Hematopoietic multipotent progenitor cell treated with erythropoietin and hydrocortisone succinate and interleukin-3 and kit ligand, for 8 days (in vitro differentiated cells): ENCODE measurements at regions not wholly inside any gene's neighbourhood (a gene's known extent, or its start where the extent isn't known, plus 50 kb on each side); places are given as distances from the start of the nearest gene placed in this dataset.
"Not testable (repeated sequence)": the region's sequence is repeated elsewhere in the genome, so short reads cannot be mapped to it uniquely, and the experiment has no call there.

Experiments used
- DNase-seq: peaks from one replicate; pipeline ENCODE4 v3.0.0-alpha.2; 2015

- peak; percentile 77 for DNase-seq
Observed at GRCh38 chr7:119175911-119176627, 951.6 kb downstream of the ANKRD7 start.

DNA sequence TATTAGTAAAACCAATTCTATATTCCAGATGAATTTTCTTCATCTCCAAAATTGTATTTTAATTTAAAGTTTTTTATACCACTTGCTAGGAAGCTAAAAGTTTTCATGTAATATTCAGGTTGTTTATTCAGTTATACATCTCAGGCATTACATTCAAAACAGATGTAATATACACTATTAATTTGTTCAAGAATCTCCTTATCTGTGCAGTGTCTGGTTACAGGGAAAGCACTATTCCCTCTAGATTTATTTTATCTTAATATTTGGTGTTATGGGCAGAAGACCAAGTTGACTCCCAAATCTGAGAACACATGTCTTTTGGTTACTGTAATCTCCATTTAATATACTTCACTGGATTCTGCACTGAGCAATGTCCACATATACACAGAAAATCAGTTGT is 953.4 kb downstream of the ANKRD7 start:
- no peak for DNase-seq

- DNase-seq: no peak
Observed at GRCh38 chr7:119184124-119184788, 959.8 kb downstream of the ANKRD7 start.

DNA sequence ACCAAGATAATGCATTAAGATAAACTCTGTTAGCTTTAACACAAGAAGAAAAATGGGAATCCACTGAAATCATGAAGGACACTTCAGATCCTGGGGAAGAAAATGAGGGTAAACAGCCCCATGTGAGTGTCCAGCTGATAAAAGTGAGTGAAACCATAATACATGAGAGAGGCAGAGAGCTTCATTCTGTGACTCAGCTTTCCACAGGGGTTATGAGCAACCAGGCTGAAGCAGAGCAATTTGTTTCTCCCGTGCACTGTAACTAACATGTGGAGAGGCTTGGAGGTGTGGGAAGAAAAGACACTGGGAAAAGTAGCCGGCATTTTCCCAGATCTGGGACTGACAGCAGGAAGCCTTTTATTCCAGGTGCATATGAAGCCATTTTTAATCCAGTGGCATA is 971.7 kb downstream of the ANKRD7 start:
- DNase-seq: no peak

- no peak for DNase-seq
Observed at GRCh38 chr7:119197172-119197876, 972.8 kb downstream of the ANKRD7 start.

- DNase-seq: peak; percentile 53
Observed at GRCh38 chr7:119197877-119198527, 973.5 kb downstream of the ANKRD7 start.

- DNase-seq: no peak
Observed at GRCh38 chr7:119219663-119220062, 995.2 kb downstream of the ANKRD7 start.

DNA sequence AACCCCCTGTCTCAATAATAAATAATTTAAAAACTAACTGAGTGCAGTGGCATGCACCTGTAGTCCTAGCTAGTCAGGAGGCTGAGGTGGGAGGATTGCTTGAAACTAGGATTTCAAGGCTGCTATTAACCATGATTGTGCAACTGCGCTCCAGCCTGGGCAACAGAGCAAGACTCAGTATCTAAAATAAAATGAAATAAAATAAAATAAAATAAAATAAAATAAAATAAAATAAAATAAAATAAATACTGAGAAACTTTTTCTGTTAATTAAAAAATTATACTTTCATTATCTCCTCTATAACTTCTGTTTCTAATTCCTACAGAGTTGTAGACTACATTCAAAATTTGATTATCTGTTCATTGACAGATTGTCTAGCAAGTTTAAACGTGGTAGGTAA is 999.4 kb downstream of the ANKRD7 start:
- no peak for DNase-seq

GRCh38 chr7:119228482-119228881 is 1004.0 kb downstream of the ANKRD7 start:
- DNase-seq: no peak

DNA sequence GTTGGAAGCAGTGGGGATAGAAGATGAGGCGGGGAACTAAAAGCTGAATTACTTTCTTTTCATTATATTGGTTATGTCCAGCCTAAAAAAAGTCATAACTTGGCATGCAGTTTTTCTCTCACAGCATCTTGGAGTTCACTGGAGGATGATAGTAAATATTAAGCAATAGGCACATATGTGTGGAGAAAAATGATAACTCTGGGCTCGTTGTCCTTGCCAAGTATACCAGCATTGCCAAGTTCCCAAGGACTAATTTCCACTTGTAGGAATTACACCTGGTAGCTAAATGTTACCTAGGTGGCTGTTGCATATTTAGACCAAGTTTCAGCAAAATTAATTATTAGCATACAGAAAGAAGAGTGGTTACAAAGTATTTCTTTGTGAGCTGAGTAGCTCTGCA is 1007.6 kb downstream of the ANKRD7 start:
- DNase-seq: no peak

DNA sequence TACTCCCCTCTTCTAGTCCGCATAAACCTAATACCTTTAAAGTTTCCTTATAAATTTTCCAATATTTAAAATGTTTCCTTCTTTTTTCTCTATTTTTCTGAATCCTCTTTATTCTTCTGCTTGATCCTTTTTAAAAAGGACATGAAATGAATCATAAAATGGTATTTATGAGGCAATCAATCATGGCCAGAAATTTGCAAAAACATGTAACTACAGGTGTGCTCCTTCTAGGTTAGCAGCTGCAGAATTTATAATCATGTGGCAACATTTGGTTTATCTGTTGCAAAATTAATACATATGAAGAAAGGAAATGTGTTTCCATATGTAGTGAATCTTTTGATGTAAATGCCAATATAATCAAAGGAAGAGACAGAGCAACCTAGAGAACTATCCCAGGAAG is 1008.5 kb downstream of the ANKRD7 start:
- DNase-seq: no peak

GRCh38 chr7:119252962-119253361 is 1020.0 kb upstream of the KCND2 start:
- DNase-seq: no peak

- DNase-seq: no peak
Observed at GRCh38 chr7:119254742-119255141, 1018.2 kb upstream of the KCND2 start.

- DNase-seq: no peak
Observed at GRCh38 chr7:119256001-119256400, 1017.0 kb upstream of the KCND2 start.

DNA sequence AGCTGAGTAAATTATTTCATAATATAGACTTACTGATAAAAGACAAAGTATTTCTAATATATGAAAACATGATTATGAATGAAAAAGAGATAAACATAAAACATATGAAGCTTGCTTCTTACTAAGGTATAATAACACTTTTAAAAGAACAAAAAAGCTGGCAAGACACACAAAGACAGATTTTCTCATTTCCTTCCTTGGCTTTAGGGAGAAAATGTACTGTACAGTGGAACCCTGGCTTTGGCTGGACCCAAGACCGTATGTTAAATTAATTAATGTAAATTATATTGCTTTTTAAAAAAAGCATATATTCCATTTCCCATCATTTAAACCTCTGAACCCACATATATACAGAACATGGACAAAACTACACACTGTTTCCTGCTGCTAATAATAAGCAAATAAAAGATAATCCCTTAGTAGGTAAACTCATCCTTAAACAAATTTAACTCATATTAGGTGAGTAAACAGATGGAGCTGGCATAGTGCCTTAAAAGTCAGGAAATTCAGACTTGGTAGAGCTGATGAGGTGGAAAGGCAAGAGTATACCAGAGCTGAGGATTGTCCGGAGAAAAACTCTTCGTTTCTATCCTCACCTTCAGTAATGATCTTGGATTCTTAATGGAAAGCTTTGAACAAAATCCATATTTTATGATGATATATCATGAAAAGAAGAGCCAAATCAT is 1016.4 kb upstream of the KCND2 start:
- no peak for DNase-seq

DNA sequence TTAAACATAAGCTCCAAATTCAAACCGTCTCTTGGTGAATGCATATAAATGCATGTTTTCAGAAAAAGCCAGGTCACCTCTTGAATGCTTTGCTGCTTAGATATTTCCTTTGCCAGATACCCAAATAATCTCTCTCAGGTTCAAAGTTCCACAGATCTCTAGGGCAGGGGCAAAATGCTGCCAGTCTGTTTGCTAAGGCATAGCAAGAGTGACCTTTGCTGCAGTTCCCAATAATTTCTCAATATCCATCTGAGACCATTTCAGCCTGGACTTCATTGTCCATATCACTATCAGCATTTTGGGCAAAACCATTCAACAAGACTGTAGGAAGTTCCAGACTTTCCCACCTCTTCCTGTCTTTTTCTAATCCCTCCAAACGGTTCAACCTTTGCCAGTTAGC is 1006.2 kb upstream of the KCND2 start:
- DNase-seq: not testable (repeated sequence)

DNA sequence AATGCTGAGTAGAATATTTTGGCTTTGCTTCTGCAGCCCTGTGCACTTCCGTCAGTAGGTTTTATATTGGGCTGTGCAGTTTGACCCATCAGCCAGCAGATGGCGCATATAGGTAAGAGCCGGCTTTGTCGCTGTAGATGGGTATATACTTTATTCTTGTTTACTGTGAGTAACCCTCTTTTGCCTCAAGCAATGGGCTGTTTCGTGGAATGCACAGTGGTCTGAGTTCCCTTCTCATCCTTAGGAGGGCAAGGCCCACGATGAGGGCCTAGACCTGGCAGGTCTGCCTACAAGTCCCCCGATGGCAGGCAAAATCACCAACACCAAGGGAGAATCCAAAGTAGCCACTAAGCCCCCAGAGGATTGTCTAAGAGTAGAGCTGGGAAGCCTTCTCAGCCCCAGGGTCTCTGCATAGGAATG is 1002.9 kb upstream of the KCND2 start:
- peak; percentile 63 for DNase-seq

DNA sequence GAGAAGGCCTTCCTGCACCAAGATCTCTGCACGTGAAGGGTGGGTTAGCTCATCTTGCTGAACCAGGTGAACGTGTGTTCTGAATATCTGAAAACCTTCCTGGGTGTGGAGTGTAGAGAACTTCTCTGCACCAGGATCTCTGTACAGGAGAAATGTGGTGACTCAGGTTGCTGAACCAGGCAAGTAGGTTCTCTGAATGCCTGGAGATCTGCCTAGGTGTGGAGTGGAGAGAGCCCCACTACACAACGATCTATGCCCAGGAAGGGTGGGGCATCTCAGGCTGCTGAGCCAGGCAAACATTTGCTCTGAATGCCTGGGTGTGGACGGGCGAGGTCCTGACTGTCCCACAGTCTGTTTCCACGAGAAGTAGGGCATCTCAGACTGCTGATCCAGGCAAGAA is 1002.3 kb upstream of the KCND2 start:
- DNase-seq: no peak

DNA sequence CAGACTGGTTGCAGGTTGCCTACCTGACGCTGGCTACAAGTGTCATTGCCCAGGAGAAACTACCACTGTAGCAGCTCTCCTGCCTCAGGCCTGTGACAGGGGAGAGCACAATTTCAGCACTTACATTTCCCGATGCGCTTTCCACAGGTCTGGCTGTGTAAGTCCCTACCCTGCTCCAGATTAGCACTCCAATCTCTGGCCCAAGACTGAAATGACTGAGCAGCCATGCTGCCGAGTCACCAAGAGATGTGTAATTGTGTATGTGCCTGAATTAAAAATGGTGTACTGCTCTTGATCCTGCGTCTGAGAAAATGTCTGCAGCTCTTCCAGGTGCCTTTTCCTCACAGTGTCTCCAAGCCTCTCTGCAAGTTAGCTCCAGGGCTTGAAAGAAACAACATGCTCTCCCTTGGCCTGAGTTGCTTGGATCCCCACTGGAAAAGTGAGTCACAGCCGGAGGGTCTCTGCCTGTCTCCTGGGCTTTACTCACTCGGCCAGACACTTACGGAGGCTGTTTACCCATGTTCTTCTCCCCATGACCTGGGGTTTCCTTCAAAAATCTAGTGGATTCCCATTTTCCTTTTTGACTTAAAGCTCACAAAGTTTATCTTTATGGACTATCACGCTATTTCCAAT is 1001.7 kb upstream of the KCND2 start:
- no peak for DNase-seq

DNA sequence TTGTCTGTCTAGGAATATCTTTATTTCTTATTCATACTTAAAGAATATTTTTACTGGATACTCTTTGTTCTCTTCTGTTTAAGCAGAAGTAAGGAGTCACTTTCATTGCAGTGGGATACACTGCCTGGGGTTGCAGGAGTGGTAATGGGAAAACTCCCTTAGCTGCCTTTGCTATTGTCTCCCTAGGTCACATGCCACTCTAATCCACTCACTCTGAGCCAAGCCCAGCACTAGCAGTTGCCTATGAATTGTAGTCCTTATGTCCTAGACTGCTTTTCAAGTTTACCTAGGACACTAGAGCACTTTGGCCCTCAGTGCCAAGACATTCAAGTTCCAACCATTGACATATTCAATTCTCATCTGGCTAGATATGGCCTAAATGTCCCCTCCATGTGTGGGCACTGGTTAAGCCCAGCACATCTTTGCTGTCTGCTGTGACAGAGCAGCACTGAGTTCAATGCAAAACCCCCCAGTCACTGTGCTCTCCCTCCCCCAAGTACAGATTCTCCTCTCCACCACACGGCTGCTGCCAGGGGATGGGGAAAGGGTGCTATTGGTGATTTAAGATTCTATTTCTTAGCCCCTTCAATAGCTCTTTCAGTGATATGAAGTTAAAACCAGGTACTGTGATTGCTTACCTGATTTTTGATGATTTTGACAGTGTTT is 991.7 kb upstream of the KCND2 start:
- DNase-seq: no peak

GRCh38 chr7:119283353-119283752 is 989.6 kb upstream of the KCND2 start:
- DNase-seq: no peak

- DNase-seq: no peak
Observed at GRCh38 chr7:119288416-119288815, 984.6 kb upstream of the KCND2 start.
